Putamen (tissue), 1 donor: ENCODE measurements at regions not wholly inside any gene's neighbourhood (a gene's known extent, or its start where the extent isn't known, plus 50 kb on each side); places are given as distances from the start of the nearest gene placed in this dataset.
A peak's percentile ranks its signal among the peaks of the same experiment; 100 is the strongest.
"Not testable (repeated sequence)": the region's sequence is repeated elsewhere in the genome, so short reads cannot be mapped to it uniquely, and the experiment has no call there.

Source experiments
- DNase-seq: peaks from one replicate; pipeline ENCODE4 v3.0.0-alpha.2; 2016; ENCODE audit warnings: low spot score

GRCh38 chr12:113726254-113726819 is 239.8 kb downstream of the RBM19 start:
- no peak for DNase-seq

DNA sequence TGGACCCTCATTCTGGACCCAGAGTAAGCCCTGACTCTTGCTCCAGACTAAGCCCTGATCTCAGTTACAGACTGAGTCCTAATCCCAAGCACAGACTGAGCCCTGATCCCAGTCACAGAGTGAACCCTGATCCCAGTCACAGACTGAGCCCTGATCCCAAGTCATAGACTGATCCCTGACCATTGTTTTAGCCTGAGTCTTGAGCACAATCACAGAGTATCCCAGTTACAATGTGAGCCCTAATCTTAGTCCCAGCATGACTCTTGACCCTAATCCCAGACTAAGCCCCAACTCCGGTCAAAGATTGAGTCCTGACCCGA is 240.6 kb downstream of the RBM19 start:
- DNase-seq = no peak

- DNase-seq = no peak
These were observed 241.2 kb downstream of the RBM19 start for GRCh38 chr12:113724794-113725556.

- no peak for DNase-seq
These were observed 242.5 kb downstream of the RBM19 start for GRCh38 chr12:113723631-113724030.

GRCh38 chr12:113722747-113723146 is 243.4 kb downstream of the RBM19 start:
- DNase-seq = no peak

DNA sequence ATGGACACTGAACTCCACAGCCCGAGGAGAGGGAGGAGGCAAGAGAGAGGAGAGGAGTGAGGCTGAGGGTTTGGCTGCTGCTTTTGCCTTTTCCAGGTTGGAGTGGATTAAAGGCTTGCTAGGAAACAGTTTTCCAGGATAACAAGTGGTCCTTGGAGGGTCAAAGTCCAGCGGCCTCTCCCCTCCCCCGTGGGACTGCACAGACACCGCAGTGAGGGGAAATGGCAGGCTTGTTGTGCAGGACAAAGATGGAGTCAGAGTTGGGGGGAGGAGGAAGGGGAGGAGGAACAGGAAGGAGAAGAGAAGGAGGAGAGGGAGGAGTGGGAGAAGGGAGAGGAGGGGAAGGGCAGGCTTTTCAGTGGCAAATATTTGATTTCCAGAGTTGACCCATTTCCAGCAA is 245.5 kb downstream of the RBM19 start:
- no peak for DNase-seq

- no peak for DNase-seq
These were observed 246.1 kb downstream of the RBM19 start for GRCh38 chr12:113719911-113720591.

DNA sequence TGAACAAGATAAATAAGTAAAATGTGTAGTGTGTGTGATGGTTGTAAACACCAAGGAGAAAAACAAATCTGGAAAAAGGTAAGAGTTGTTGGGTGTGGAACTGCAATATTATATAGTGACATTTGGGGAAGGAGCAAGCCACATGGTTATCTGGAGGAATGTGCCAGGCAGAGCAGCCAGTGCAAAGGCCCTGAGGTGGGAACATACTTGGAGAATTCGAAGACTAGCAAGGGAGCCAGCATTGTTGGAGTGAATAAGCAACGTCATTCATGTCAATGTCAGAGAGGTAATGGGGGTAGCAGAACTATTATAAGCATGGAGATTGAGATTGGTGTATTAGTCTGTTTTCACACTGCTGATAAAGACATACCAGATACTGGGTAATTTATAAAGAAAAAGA is 241.5 kb upstream of the LHX5 start:
- DNase-seq = no peak

DNA sequence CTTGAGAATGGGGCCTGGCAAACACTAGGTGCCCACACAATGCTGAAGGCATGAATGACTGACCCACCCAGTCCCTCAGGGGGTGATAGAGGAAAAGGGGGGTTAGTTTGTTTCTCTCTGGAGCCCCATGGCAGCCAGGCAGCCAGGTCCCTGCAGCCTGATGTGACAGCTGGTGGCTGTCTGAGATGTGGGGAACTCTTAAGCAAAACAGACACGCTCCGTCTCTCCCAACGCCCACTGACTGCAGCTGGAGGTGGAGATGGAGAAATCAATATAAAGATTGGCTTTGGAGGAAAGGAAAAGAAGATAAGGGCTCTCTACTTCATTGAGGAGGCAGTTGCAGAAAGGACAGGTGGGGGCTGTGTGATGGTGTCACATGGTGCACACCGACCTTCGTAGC is 240.8 kb upstream of the LHX5 start:
- no peak for DNase-seq

GRCh38 chr12:113710216-113710615 is 238.5 kb upstream of the LHX5 start:
- no peak for DNase-seq

DNA sequence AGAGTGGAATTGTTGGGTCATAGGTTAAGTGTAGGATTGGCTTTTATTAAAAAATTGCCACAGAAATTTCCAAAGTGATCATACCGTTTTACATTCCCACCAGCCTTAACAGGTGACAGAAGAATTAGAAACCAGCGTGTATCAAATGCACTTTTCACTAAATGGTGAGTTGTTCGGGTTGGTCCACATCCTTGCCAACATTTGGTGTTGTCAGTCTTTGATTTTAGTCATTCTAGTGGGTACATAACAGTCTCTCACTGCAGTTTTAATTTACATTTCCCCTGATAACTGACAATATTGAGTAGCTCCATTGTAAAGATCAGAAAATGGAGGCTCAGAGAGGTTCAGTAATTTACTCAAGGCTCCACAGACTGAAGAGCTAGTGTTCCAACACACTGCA is 237.8 kb upstream of the LHX5 start:
- DNase-seq = no peak

DNA sequence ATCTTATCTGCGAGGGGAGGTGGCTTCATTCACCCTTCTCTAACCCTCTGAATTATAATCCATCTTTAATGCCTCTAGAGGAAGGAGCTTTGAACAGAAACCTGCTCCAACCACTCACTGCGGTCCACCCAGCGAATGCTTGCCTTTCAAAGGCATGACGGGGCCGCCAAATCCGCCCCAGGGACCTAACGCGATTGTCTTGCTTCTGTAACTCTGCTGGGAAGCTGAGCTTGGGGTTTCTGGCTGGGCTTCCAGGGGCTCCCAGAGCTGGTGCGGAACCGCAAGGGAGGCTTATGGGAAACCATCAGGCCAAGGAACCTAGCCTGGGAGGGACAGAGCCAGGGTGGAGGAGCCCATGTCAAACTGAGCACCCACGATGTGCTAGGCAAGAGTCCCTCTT is 231.2 kb upstream of the LHX5 start:
- DNase-seq = no peak

DNA sequence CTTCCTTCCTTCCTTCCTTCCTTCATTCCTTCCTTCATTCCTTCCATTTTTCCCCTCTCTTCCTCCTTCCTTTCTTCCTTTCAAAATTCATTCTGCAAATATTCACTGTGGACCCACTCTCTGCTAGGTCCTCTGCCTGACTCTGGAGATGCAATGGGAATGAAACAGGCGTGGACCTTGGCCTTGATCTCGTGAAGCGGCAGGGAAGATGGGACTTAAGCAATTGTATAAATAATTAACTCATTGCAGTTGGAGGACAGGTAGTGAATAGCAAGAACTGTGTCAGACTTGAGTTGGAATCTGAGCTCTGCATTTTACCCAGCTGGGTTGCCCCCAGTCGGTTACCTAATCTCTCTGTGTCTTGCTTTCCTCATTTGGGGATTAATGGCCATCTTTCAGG is 230.6 kb upstream of the LHX5 start:
- DNase-seq = no peak

- DNase-seq = no peak
These were observed 229.3 kb upstream of the LHX5 start for GRCh38 chr12:113700943-113701342.

DNA sequence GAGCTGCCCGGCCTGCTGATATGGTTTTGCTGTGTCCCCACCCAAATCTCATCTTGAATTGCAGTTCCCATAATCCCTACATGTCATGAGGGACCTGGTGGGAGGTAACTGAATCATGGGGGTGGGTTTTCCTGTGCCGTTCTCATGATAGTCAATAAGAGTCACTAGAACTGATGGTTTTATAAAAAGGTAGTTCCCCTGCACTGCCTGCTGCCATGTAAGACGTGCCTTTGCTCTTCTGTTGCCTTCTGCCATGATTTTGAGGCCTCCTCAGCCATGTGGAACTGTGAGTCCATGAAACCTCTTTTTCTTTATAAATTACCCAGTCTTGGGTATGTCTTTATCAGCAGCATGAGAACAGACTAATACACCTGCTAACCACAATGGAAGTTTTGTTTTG is 228.3 kb upstream of the LHX5 start:
- not testable (repeated sequence) for DNase-seq

GRCh38 chr12:113698510-113698858 is 226.8 kb upstream of the LHX5 start:
- DNase-seq = no peak

GRCh38 chr12:113697651-113698509 is 226.2 kb upstream of the LHX5 start:
- DNase-seq = no peak

GRCh38 chr12:113697104-113697503 is 225.4 kb upstream of the LHX5 start:
- no peak for DNase-seq

- no peak for DNase-seq
These were observed 222.0 kb upstream of the LHX5 start for GRCh38 chr12:113693693-113694092.

DNA sequence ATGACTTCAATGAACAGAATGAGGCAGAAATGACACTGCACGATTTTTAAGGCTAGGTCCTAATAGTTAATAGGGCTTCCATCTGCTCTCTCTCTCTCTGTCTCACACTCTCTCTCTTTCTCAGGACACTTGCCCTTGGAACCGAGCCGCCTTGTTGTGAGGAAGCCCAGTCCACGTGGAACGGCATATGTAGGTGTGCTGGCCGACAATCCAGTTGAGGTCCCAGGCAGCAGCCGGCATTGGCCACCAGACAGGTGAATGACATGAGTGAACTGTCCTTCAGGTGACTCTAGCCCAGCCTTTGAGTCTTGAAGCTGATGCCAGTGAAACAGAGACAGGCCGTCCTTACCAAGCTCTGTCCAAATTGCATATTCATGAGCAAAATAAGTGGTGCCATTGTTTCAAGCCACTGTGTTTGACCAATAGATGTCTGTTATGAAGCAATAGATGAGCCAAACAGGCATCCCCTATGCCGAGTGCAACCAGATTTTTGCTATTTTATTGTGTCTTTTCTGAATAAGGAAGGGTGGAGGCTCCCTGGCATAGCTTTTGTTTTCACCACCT is 217.5 kb upstream of the LHX5 start:
- peak; percentile 12 for DNase-seq

DNA sequence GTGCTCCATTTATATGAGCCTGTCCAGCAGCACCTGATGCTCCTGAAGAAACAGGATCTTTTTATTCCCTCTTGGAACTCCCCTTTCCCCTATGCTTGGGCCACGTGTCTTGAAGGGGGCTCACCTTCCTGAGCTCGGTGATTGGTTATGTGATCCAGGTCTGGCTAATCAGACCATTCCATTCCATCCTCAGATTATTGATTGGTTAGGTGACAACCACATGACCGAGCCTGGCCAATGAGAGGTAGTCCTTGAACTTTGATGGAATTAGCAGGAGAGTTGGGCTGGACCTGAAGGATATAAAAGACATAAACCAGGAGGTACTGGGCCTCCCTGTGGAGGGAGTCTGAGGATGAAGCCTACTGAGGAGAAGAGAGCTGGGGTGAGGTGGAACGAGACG is 216.6 kb upstream of the LHX5 start:
- no peak for DNase-seq
